Left ventricle myocardium inferior (tissue), 1 donor: ENCODE measurements at regions not wholly inside any gene's neighbourhood (a gene's known extent, or its start where the extent isn't known, plus 50 kb on each side); places are given as distances from the start of the nearest gene placed in this dataset.

Experiments used
- DNase-seq: peaks from one replicate; pipeline ENCODE4 v3.0.0-alpha.2; 2020
- H3K27ac ChIP-seq: fragments of 200-600 bp; replicated peaks from 2 replicates; pipeline ENCODE4 v1.8.0; 2021
- H3K27me3 ChIP-seq: fragments of 200-600 bp; 2 replicates; pipeline ENCODE4 v1.8.0; 2021; ENCODE audit warnings: low read depth
- H3K36me3 ChIP-seq: fragments of 200-600 bp; 2 replicates; pipeline ENCODE4 v1.8.0; 2021
- H3K4me1 ChIP-seq: fragments of 200-600 bp; 2 replicates; pipeline ENCODE4 v1.8.0; 2021
- H3K4me3 ChIP-seq: fragments of 200-600 bp; 2 replicates; pipeline ENCODE4 v1.8.0; 2021; ENCODE audit warnings: mild to moderate bottlenecking, moderate library complexity
- H3K9me3 ChIP-seq: fragments of 200-600 bp; replicated peaks from 2 replicates; pipeline ENCODE4 v1.8.0; 2021
- intact Hi-C: fragments of 100-400 bp; cut with micrococcal nuclease; formaldehyde crosslinking; loops from one replicate; pipeline ENCODE4 v1.11.0; 2022
- TF ChIP-seq, protein P1 (sequence below): fragments of 200-600 bp; IDR thresholded peaks from 2 replicates; pipeline ENCODE4 v1.8.0; 2021; ENCODE audit warnings: antibody characterized with exemption, mild to moderate bottlenecking, borderline replicate concordance
- donor health status: DM: no; HTN: yes; CAD: no; lungs with severe emphysema.

DNA sequence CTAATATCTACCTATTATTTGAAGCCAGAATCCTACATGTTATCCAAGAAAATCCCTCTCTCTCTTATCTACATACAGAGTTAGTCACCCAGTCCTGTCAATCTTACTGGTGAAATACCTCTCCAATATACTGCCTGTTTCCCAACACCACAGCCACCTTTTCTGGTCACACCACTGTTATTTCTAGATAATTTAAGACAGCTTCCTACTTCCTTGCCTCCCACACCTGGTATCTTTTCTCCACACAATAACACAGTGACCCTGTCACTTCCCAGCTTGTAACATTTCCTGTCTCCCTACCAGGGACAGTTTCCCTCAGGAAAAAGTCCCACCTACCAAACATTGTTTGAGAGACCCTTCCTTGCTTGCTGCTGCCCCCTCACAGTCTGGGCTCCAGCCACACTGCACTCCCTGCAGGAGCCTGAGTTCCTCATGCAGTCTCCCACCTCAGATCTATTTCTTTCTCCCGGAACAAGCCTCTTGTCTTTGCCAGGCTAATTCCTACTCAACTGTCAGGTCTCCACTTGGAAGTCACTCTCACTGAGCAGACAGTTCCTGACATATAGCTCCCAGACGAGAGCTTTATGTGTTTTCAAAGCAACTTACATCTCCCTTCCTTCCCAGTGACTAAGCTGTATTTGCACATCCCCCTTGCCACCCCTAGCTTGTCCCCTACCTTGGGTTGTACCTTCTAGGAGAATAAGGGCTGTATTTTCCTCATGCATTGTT, 73.6 kb upstream of the QRFPR start:
- Histone ChIP-seq H3K36me3 (no peaks in the 10 kb centered on the region), H3K9me3 (no peaks in the 10 kb centered on the region), H3K4me1 (peaks cover 12% of the 10 kb centered on the region), H3K27ac (no peak overlapping the region), H3K27me3 (no peaks in the 10 kb centered on the region), H3K4me3 (no peak overlapping the region)
- DNase-seq = no peak
- TF ChIP-seq, protein P1, sequence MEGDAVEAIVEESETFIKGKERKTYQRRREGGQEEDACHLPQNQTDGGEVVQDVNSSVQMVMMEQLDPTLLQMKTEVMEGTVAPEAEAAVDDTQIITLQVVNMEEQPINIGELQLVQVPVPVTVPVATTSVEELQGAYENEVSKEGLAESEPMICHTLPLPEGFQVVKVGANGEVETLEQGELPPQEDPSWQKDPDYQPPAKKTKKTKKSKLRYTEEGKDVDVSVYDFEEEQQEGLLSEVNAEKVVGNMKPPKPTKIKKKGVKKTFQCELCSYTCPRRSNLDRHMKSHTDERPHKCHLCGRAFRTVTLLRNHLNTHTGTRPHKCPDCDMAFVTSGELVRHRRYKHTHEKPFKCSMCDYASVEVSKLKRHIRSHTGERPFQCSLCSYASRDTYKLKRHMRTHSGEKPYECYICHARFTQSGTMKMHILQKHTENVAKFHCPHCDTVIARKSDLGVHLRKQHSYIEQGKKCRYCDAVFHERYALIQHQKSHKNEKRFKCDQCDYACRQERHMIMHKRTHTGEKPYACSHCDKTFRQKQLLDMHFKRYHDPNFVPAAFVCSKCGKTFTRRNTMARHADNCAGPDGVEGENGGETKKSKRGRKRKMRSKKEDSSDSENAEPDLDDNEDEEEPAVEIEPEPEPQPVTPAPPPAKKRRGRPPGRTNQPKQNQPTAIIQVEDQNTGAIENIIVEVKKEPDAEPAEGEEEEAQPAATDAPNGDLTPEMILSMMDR = no peak
- intact Hi-C loops = no loop called here

DNA sequence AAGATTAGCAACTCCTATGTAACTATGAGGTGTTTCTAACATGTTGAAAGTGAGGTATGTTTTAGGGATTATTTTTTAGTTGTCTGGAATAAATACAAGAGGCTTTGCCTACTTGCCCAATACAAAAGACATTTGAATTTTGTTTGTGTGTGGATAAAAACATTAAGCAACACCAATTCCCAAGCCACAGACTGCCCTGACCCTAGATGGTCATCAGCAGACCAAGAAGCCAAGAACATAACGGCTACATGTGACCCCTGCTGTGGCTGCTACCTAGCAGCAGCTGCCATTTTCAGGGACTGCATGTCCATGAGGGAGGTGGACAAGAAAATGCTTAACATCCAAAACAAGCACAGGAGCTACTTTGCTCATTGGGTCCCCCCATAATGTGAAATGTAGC, 70.5 kb upstream of the QRFPR start:
- Histone ChIP-seq H3K4me1 (peaks cover 12% of the 10 kb centered on the region), H3K36me3 (no peaks in the 10 kb centered on the region), H3K9me3 (no peaks in the 10 kb centered on the region), H3K27ac (no peak overlapping the region), H3K27me3 (no peaks in the 10 kb centered on the region), H3K4me3 (no peak overlapping the region)
- TF ChIP-seq, protein P1 = no peak
- intact Hi-C loops = no loop called here
- no peak for DNase-seq

DNA sequence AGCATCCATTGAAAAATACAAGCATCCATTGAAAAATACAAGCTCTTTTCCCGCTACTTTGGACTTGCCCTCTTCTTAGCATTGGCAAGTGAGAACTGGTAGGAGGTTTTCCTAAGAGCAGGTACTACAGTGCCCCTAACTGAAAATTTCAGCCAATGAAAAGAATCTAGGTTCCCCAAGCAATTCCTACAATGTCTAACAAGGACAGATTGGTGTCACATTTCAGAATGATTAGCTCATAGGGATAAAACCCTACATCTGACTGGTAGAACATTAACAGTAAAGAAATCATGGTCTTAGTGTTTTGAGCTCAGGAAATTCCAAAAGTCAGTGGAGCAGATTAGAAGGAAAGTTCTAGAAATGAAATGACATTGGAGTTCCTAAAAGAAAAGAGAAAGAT, 68.6 kb upstream of the QRFPR start:
- no peak for DNase-seq
- H3K9me3 ChIP-seq = no peaks in the 10 kb centered on the region
- intact Hi-C loops = no loop called here
- H3K36me3 ChIP-seq = no peaks in the 10 kb centered on the region
- peaks cover 11% of the 10 kb centered on the region for H3K4me1 ChIP-seq
- H3K4me3 ChIP-seq = no peak overlapping the region
- no peaks in the 10 kb centered on the region for H3K27me3 ChIP-seq
- TF ChIP-seq, protein P1 = no peak
- H3K27ac ChIP-seq = no peak overlapping the region

DNA sequence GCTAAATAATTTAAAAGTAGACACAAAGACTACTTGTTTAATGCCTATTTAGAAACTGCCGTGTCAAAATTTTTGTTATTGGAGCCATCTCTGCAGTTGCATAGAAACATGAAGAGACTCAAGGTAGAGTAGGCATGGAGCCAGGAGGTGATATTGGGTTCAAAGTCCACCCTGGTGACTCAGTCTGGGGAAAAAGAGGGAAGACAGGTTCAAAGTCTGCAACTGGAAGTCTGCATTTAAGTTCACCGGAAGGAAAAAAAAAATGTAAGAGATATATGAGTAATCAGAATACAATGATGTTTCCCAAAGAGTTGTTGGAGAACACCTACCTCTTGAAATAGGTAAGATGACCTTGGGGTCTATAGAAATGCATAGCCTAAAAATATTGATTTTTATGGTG, 67.4 kb upstream of the QRFPR start:
- Histone ChIP-seq H3K27ac (no peak overlapping the region), H3K4me3 (no peak overlapping the region), H3K4me1 (peaks cover 5% of the 10 kb centered on the region), H3K27me3 (no peaks in the 10 kb centered on the region), H3K9me3 (no peaks in the 10 kb centered on the region), H3K36me3 (no peaks in the 10 kb centered on the region)
- TF ChIP-seq, protein P1 = no peak
- intact Hi-C loops = no loop called here
- DNase-seq = no peak

DNA sequence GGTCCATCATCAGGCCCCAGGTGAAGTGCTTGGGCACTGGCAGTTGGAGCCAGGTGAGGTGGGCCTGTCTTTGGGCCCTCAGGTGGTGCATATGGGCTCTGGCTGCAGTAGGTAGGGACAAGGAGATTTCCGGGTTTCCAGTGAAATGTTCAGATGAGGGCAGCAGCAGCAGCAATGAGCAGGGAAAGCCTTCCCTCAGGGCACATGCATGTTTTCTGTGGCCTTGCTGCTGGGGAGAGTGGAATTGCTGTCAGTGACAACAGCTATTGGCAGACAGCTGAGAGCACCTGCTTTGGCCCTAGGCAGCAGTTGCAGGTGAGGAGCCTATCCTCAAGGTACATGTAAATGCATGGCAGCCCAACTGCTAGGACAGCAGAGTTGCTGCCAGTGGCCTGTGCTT, 58.9 kb upstream of the QRFPR start:
- H3K27me3 ChIP-seq = no peaks in the 10 kb centered on the region
- no peak overlapping the region for H3K4me3 ChIP-seq
- TF ChIP-seq, protein P1 = no peak
- no peaks in the 10 kb centered on the region for H3K4me1 ChIP-seq
- no peak for DNase-seq
- intact Hi-C loops = no loop called here
- H3K9me3 ChIP-seq = peaks cover 47% of the 10 kb centered on the region
- no peak overlapping the region for H3K27ac ChIP-seq
- H3K36me3 ChIP-seq = no peaks in the 10 kb centered on the region
